ENCODE measurements at regions not wholly inside any gene's neighbourhood (a gene's known extent, or its start where the extent isn't known, plus 50 kb on each side); places are given as distances from the start of the nearest gene placed in this dataset.

DNA sequence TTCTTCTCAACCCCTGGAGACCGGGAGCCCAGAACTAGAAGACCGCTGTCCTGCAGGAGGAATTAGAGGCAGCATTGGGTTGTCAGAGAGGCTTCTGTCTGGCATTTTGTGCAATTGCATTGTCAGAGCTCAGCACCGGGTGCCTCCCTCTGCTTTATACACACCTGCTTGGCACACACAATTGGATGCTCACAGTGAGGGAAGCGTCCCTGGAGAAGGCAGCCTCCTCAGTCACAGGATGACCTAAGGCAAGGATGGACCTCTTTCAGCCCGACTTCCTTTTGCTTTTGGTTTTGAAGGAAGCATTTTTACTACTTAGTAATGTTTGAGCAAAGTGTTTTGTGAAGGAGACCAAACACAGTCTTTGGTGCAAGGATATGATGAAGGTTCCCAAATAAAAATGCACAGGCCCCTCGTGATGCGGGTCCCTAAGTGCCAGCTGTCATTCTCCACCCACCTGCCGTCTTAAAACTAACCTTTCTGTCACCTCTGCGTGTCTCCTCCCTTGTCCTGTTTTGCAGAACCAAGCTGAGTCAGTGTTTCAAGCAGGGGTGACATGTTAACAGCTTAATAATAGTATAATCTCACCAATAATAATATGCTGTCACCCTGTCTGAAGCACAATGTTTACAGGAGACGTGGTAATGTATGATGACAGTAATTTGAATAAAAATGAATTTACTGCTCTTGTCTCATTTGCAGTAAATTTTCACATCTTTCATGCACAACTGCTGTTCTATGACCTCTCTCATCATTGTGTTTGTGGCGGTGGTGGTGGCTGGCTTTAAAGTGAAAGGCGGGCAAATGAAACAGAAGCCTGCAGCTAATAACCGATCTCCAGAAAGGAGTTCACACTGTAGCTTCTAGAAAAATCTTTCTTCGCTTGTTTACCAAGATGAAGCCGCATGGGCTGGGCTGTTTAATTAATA is 430.2 kb upstream of the MKI67 start:
- TF ChIP-seq, protein P1, sequence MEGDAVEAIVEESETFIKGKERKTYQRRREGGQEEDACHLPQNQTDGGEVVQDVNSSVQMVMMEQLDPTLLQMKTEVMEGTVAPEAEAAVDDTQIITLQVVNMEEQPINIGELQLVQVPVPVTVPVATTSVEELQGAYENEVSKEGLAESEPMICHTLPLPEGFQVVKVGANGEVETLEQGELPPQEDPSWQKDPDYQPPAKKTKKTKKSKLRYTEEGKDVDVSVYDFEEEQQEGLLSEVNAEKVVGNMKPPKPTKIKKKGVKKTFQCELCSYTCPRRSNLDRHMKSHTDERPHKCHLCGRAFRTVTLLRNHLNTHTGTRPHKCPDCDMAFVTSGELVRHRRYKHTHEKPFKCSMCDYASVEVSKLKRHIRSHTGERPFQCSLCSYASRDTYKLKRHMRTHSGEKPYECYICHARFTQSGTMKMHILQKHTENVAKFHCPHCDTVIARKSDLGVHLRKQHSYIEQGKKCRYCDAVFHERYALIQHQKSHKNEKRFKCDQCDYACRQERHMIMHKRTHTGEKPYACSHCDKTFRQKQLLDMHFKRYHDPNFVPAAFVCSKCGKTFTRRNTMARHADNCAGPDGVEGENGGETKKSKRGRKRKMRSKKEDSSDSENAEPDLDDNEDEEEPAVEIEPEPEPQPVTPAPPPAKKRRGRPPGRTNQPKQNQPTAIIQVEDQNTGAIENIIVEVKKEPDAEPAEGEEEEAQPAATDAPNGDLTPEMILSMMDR (IDR thresholded peaks at IDR 0.05), result no peak
- Histone ChIP-seq H3K4me3 (ENCODE audit: low read depth in 1 of 2, low read length in 1 of 2) (no peak overlapping the region), H3K36me3 (no peaks in the 10 kb centered on the region), H3K4me1 (ENCODE audit: control insufficient read depth in 1 of 2, insufficient read depth in 1 of 2, low read depth in 1 of 2, low read length in 1 of 2) (no peaks in the 10 kb centered on the region), H3K9me3 (no peaks in the 10 kb centered on the region), H3K27ac (no peak overlapping the region), H3K27me3 (no peaks in the 10 kb centered on the region)

DNA sequence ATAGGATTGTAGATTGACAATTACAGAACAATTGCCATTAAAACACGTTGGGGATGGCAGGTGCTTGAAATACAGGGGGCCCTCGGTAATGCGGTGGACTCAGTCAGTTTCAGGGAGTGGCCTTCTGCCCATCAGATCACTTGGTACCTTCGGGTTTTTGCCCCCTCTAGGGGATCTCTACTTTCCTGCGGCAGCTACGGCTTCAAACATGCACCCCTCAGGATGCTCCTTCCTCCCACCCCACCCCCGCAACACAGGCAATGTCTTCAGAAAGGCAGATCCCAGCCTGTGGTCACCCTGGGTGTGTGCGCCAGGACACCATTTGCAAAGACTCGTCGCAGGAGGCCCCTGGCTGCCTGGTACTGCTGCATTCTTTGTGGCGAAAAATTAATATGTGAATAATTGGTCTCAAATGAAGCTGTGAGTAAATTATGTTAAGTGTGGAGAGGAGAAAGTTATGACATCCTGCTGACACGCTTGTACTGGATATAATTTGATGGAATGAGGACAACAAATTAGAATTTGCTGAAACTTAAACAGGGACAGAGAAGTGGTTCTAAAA is 431.0 kb upstream of the MKI67 start:
- Histone ChIP-seq H3K27ac (no peak overlapping the region), H3K27me3 (no peaks in the 10 kb centered on the region), H3K4me1 (ENCODE audit: control insufficient read depth in 1 of 2, insufficient read depth in 1 of 2, low read depth in 1 of 2, low read length in 1 of 2) (no peaks in the 10 kb centered on the region), H3K9me3 (no peaks in the 10 kb centered on the region), H3K4me3 (ENCODE audit: low read depth in 1 of 2, low read length in 1 of 2) (no peak overlapping the region), H3K36me3 (no peaks in the 10 kb centered on the region)
- TF ChIP-seq, protein P1 (IDR thresholded peaks at IDR 0.05), result no peak

DNA sequence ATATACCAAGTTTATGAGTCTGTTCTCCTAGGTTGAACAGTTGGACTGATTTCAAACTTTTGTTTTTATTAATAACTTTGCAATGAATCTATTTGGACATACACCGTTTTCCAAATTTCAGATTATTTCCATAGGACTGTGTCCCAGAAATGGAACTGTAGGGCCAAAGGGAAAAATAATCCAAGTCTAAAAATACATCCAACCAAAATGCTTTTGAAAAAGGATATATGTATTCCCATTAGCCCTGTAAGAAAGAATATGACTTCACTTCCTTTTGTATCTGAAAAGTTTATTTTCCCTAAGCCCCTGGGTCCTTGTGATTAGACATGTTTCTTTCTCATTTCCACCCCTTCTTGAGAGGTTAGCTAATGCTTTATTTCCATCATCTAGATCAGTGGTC is 434.2 kb upstream of the MKI67 start:
- Histone ChIP-seq H3K9me3 (no peaks in the 10 kb centered on the region), H3K27ac (no peak overlapping the region)

DNA sequence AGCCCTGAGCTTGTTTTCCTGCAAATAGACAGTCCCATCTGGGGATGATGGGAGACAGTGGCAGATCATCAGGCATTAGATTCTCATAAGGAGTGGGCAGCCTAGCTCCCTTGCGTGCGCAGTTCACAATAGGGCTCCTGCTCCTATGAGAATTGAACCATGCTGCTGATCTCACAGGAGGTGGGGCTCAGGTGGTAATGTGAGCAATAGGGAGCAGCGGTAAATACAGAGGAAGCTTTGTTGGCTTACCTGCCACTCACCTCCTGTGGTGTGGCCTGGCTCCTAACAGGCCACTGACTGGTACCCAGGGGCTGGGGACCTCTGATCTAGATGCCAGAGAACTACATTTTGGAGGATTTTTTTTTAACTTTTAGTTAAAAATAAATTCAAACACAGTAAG is 434.8 kb upstream of the MKI67 start:
- TF ChIP-seq, protein P1 (IDR thresholded peaks at IDR 0.05), result no peak
- no peaks in the 10 kb centered on the region for H3K27me3 ChIP-seq
- no peak overlapping the region for H3K27ac ChIP-seq
- H3K4me1 ChIP-seq (ENCODE audit: control insufficient read depth in 1 of 2, insufficient read depth in 1 of 2, low read depth in 1 of 2, low read length in 1 of 2), result no peaks in the 10 kb centered on the region
- no peaks in the 10 kb centered on the region for H3K9me3 ChIP-seq
- no peaks in the 10 kb centered on the region for H3K36me3 ChIP-seq
- no peak overlapping the region for H3K4me3 ChIP-seq (ENCODE audit: low read depth in 1 of 2, low read length in 1 of 2)

More for the DNA sequence above, 434.2 kb upstream of the MKI67 start:
- Histone ChIP-seq H3K36me3 (no peaks in the 10 kb centered on the region), H3K27me3 (no peaks in the 10 kb centered on the region), H3K4me3 (ENCODE audit: low read depth in 1 of 2, low read length in 1 of 2) (no peak overlapping the region), H3K4me1 (ENCODE audit: control insufficient read depth in 1 of 2, insufficient read depth in 1 of 2, low read depth in 1 of 2, low read length in 1 of 2) (no peaks in the 10 kb centered on the region)
- TF ChIP-seq, protein P1 (IDR thresholded peaks at IDR 0.05), result no peak

DNA sequence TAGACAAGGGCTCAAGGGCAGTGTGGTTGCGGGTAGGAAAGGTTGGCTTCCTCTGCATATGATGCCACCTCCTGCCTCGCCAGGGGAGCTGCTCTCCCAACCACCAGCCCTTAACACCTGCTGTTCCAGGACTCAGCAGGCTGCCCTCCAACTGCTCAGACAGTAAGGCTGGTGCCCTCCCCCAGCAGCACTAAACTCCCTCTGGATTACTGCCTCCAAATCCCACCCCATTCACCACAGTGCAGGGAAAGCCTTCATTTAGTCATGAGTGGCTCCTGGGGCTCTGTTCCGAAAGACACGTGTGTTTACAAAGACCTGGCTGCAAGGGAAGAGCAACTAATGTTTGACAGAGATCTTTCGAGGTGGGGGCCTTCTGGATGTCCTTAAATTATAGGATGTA is 437.2 kb upstream of the MKI67 start:
- no peak overlapping the region for H3K4me3 ChIP-seq (ENCODE audit: low read depth in 1 of 2, low read length in 1 of 2)
- TF ChIP-seq, protein P1 (IDR thresholded peaks at IDR 0.05), result no peak
- no peak overlapping the region for H3K27ac ChIP-seq
- H3K27me3 ChIP-seq, result no peaks in the 10 kb centered on the region
- H3K9me3 ChIP-seq, result no peaks in the 10 kb centered on the region
- H3K36me3 ChIP-seq, result no peaks in the 10 kb centered on the region
- no peaks in the 10 kb centered on the region for H3K4me1 ChIP-seq (ENCODE audit: control insufficient read depth in 1 of 2, insufficient read depth in 1 of 2, low read depth in 1 of 2, low read length in 1 of 2)
